Suppressor macrophage treated with lipopolysaccharide for 1 hour (primary cell): ENCODE measurements at regions not wholly inside any gene's neighbourhood (a gene's known extent, or its start where the extent isn't known, plus 50 kb on each side); places are given as distances from the start of the nearest gene placed in this dataset.
A peak's percentile ranks its signal among the peaks of the same experiment; 100 is the strongest.

Source experiments
- DNase-seq, 3 donors: peaks; one replicate each; pipeline ENCODE4 v3.0.0-alpha.2; 2020 to 2022

- peak; percentile 30 to 40 (median 38) for DNase-seq
Observed at GRCh38 chrY:4035801-4036511, 457.1 kb downstream of the TGIF2LY start.
